Ascending aorta (tissue), 2 donors: ENCODE measurements at regions not wholly inside any gene's neighbourhood (a gene's known extent, or its start where the extent isn't known, plus 50 kb on each side); places are given as distances from the start of the nearest gene placed in this dataset.

Experiments used
- DNase-seq, 2 donors: peaks; one replicate each; pipeline ENCODE4 v3.0.0-alpha.2; 2019; ENCODE audit warnings: low spot score in 2 of 2
- H3K27ac ChIP-seq, 2 donors: fragments of 200-600 bp; sonication (generic); one replicate each; pipeline ENCODE4 v1.5.1; 2016 to 2017; ENCODE audit warnings: mild to moderate bottlenecking in 1 of 2
- H3K27me3 ChIP-seq: fragments of 200-600 bp; sonication (generic); one replicate; pipeline ENCODE4 v1.5.1; 2017
- H3K36me3 ChIP-seq, 2 donors: fragments of 200-600 bp; sonication (generic); one replicate each; pipeline ENCODE4 v1.5.1; 2016
- H3K4me1 ChIP-seq, 2 donors: fragments of 200-600 bp; sonication (generic); one replicate each; pipeline ENCODE4 v1.5.1; 2016 to 2017; ENCODE audit warnings: mild to moderate bottlenecking in 1 of 2
- H3K4me3 ChIP-seq, 2 donors: fragments of 200-600 bp; sonication (generic); one replicate each; pipeline ENCODE4 v1.5.1; 2016 to 2017; ENCODE audit warnings: mild to moderate bottlenecking in 1 of 2
- H3K9me3 ChIP-seq, 2 donors: fragments of 200-600 bp; sonication (generic); one replicate each; pipeline ENCODE4 v1.5.1; 2016
- intact Hi-C: fragments of 100-400 bp; cut with DNase I; formaldehyde crosslinking; loops from one replicate; pipeline ENCODE4 v1.15.1; 2023
- TF ChIP-seq, protein P1 (sequence below), 3 experiments: fragments of 200-600 bp in 2 of 3; fragments of 450-650 bp in 1 of 3; sonication (generic) in 2 of 3; IDR thresholded peaks; one replicate each; pipeline ENCODE4 v1.5.1; 2016 to 2019; ENCODE audit warnings: antibody characterized with exemption in 3 of 3, mild to moderate bottlenecking in 1 of 3, moderate library complexity in 1 of 3

DNA sequence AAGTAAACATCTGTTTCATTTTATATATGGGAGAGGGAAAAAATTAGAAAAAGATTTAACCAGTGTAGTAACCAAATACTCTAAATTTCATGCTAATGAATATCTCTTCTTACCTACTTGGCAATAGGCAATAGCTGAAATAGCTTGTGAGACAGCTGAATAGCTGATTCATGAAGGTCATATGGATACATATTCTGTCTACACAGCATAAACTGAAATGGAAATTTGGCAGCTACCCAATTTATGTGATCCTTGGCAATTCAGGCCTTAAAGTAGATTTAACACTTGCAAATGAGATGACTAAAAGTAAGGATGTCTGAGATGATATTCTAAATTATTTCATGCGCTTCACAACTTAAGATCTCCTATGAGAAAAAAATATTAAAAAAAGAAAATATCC is 261.2 kb upstream of the SEMA3A start:
- no peak for DNase-seq
- Histone ChIP-seq H3K4me3 (no peak overlapping the region), H3K36me3 (no peaks in the 10 kb centered on the region), H3K27me3 (no peaks in the 10 kb centered on the region), H3K4me1 (no peaks in the 10 kb centered on the region), H3K27ac (no peak overlapping the region), H3K9me3 (no peaks in the 10 kb centered on the region)
- TF ChIP-seq, protein P1, sequence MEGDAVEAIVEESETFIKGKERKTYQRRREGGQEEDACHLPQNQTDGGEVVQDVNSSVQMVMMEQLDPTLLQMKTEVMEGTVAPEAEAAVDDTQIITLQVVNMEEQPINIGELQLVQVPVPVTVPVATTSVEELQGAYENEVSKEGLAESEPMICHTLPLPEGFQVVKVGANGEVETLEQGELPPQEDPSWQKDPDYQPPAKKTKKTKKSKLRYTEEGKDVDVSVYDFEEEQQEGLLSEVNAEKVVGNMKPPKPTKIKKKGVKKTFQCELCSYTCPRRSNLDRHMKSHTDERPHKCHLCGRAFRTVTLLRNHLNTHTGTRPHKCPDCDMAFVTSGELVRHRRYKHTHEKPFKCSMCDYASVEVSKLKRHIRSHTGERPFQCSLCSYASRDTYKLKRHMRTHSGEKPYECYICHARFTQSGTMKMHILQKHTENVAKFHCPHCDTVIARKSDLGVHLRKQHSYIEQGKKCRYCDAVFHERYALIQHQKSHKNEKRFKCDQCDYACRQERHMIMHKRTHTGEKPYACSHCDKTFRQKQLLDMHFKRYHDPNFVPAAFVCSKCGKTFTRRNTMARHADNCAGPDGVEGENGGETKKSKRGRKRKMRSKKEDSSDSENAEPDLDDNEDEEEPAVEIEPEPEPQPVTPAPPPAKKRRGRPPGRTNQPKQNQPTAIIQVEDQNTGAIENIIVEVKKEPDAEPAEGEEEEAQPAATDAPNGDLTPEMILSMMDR (IDR thresholded peaks at IDR 0.05): no peak
- intact Hi-C loops: no loop called here

- intact Hi-C loops: no loop called here
- H3K27me3 ChIP-seq: no peaks in the 10 kb centered on the region
Measured at GRCh38 chr7:84454174-84454959, 259.8 kb upstream of the SEMA3A start.

GRCh38 chr7:84452618-84453017 is 258.0 kb upstream of the SEMA3A start:
- H3K36me3 ChIP-seq: no peaks in the 10 kb centered on the region
- intact Hi-C loops: no loop called here
- no peak for DNase-seq
- H3K4me1 ChIP-seq: no peaks in the 10 kb centered on the region
- H3K9me3 ChIP-seq: no peaks in the 10 kb centered on the region
- H3K27me3 ChIP-seq: no peaks in the 10 kb centered on the region
- no peak overlapping the region for H3K27ac ChIP-seq
- H3K4me3 ChIP-seq: no peak overlapping the region
- TF ChIP-seq, protein P1 (IDR thresholded peaks at IDR 0.05): no peak

More at GRCh38 chr7:84454174-84454959, 259.8 kb upstream of the SEMA3A start:
- DNase-seq: no peak
- Histone ChIP-seq H3K27ac (no peak overlapping the region), H3K4me1 (no peaks in the 10 kb centered on the region), H3K4me3 (no peak overlapping the region), H3K36me3 (no peaks in the 10 kb centered on the region), H3K9me3 (no peaks in the 10 kb centered on the region)
- TF ChIP-seq, protein P1 (IDR thresholded peaks at IDR 0.05): no peak

GRCh38 chr7:84450772-84451171 is 256.2 kb upstream of the SEMA3A start:
- no peak for DNase-seq
- Histone ChIP-seq H3K27me3 (no peaks in the 10 kb centered on the region), H3K36me3 (no peaks in the 10 kb centered on the region), H3K4me3 (no peak overlapping the region), H3K9me3 (no peaks in the 10 kb centered on the region), H3K4me1 (no peaks in the 10 kb centered on the region), H3K27ac (no peak overlapping the region)
- TF ChIP-seq, protein P1 (IDR thresholded peaks at IDR 0.05): no peak
- intact Hi-C loops: no loop called here

GRCh38 chr7:84447636-84448293 is 253.2 kb upstream of the SEMA3A start:
- no peaks in the 10 kb centered on the region for H3K9me3 ChIP-seq
- no peaks in the 10 kb centered on the region for H3K27me3 ChIP-seq
- no peaks in the 10 kb centered on the region for H3K4me1 ChIP-seq
- no peaks in the 10 kb centered on the region for H3K36me3 ChIP-seq
- intact Hi-C loops: no loop called here
- H3K27ac ChIP-seq: no peak overlapping the region
- TF ChIP-seq, protein P1 (IDR thresholded peaks at IDR 0.05): no peak
- no peak overlapping the region for H3K4me3 ChIP-seq
- no peak for DNase-seq
